Esophagus squamous epithelium (tissue), 5 donors: ENCODE measurements at regions not wholly inside any gene's neighbourhood (a gene's known extent, or its start where the extent isn't known, plus 50 kb on each side); places are given as distances from the start of the nearest gene placed in this dataset.

Experiments
- DNase-seq: peaks from one replicate; lab custom pipeline; 2025; lab: John Stamatoyannopoulos, UW
- H3K27ac ChIP-seq, 4 donors: fragments of 200-600 bp; sonication (generic); one replicate each; pipeline ENCODE4 v1.5.1; 2016 to 2019; ENCODE audit warnings: mild to moderate bottlenecking in 1 of 4
- H3K27me3 ChIP-seq, 4 donors: fragments of 200-600 bp; sonication (generic); 1 replicate in 3 of 4; 2 replicates in 1 of 4; pipeline versions ENCODE4 v1.5.1 to v1.6.0; 2017 to 2021; ENCODE audit warnings: antibody characterized with exemption in 1 of 4
- H3K36me3 ChIP-seq, 3 donors: fragments of 200-600 bp; sonication (generic); one replicate each; pipeline ENCODE4 v1.5.1; 2016 to 2019
- H3K4me1 ChIP-seq, 3 donors: fragments of 200-600 bp; sonication (generic); one replicate each; pipeline ENCODE4 v1.5.1; 2017 to 2019
- H3K4me3 ChIP-seq, 4 donors: fragments of 200-600 bp; sonication (generic); 1 replicate in 3 of 4; 2 replicates in 1 of 4; pipeline ENCODE4 v1.5.1; 2016 to 2019; ENCODE audit warnings: mild to moderate bottlenecking in 2 of 4, moderate library complexity in 1 of 4
- H3K9me3 ChIP-seq, 3 donors: fragments of 200-600 bp; sonication (generic); one replicate each; pipeline ENCODE4 v1.5.1; 2016 to 2019
- POLR2A ChIP-seq, 4 donors: fragments of 450-650 bp; IDR thresholded peaks; one replicate each; pipeline ENCODE4 v1.6.1; 2017; ENCODE audit warnings: antibody characterized with exemption in 4 of 4, mild to moderate bottlenecking in 4 of 4, moderate library complexity in 3 of 4
- WGBS, 2 donors: methylation state at CpG; one replicate each; pipeline ENCODE4 v1.1.5; 2018; 5-methylcytosine and 5-hydroxymethylcytosine counted together
- intact Hi-C: fragments of 100-400 bp; cut with DNase I; formaldehyde crosslinking; loops from one replicate; pipeline ENCODE4 v1.15.0; 2022
- TF ChIP-seq, protein P1 (sequence below), 6 experiments: fragments of 450-650 bp in 4 of 6; fragments of 200-600 bp in 2 of 6; sonication (generic) in 2 of 6; IDR thresholded peaks; one replicate each; pipeline ENCODE4 v1.5.1; 2016 to 2019; ENCODE audit warnings: antibody characterized with exemption in 6 of 6, mild to moderate bottlenecking in 4 of 6, moderate library complexity in 4 of 6
- donor health status: DM: yes; HTN: yes; CAD: no.

DNA sequence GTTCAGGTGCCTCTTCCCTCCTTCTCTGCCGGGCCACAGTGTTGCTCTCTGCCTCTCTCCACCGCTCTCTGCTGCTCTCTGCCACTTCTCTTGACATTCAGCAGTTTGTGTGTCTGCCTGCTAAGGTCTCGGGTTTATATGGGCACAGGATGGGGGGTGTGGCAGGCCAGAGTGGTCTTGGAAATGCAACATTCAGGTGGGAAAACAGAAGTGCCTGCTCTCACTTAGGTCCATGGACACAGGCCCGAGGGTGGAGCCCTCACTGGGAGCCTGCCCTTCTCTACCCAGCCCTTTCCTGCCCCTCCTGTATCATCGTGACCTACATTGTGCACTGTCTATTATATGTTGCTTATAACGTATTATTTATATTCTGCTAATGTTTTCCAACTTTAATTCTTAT is 120.8 kb upstream of the TMEM18 start:
- no peak overlapping the region for H3K4me3 ChIP-seq
- no peaks in the 10 kb centered on the region for H3K27me3 ChIP-seq
- H3K4me1 ChIP-seq, result no peaks in the 10 kb centered on the region
- intact Hi-C loops, result no loop called here
- H3K36me3 ChIP-seq, result no peaks in the 10 kb centered on the region
- no peak for TF ChIP-seq POLR2A (IDR thresholded peaks at IDR 0.05)
- TF ChIP-seq, protein P1, sequence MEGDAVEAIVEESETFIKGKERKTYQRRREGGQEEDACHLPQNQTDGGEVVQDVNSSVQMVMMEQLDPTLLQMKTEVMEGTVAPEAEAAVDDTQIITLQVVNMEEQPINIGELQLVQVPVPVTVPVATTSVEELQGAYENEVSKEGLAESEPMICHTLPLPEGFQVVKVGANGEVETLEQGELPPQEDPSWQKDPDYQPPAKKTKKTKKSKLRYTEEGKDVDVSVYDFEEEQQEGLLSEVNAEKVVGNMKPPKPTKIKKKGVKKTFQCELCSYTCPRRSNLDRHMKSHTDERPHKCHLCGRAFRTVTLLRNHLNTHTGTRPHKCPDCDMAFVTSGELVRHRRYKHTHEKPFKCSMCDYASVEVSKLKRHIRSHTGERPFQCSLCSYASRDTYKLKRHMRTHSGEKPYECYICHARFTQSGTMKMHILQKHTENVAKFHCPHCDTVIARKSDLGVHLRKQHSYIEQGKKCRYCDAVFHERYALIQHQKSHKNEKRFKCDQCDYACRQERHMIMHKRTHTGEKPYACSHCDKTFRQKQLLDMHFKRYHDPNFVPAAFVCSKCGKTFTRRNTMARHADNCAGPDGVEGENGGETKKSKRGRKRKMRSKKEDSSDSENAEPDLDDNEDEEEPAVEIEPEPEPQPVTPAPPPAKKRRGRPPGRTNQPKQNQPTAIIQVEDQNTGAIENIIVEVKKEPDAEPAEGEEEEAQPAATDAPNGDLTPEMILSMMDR (IDR thresholded peaks at IDR 0.05), result no peak
- no peaks in the 10 kb centered on the region for H3K9me3 ChIP-seq
- no peak overlapping the region for H3K27ac ChIP-seq
- DNase-seq, result no peak
- 46 to 68% methylated on average over 5 to 6 of the region's 6 CpGs for WGBS, 2 donors

GRCh38 chr2:797556-797955 is 120.3 kb upstream of the TMEM18 start:
- Histone ChIP-seq H3K27ac (no peak overlapping the region), H3K4me3 (no peak overlapping the region), H3K27me3 (no peaks in the 10 kb centered on the region), H3K9me3 (no peaks in the 10 kb centered on the region), H3K4me1 (no peaks in the 10 kb centered on the region), H3K36me3 (no peaks in the 10 kb centered on the region)
- TF ChIP-seq, protein P1 (IDR thresholded peaks at IDR 0.05), result no peak
- TF ChIP-seq POLR2A (IDR thresholded peaks at IDR 0.05), result no peak
- DNase-seq, result no peak
- intact Hi-C loops, result no loop called here
- 87 to 88% methylated on average over 3 to 7 of the region's 8 CpGs for WGBS, 2 donors

DNA sequence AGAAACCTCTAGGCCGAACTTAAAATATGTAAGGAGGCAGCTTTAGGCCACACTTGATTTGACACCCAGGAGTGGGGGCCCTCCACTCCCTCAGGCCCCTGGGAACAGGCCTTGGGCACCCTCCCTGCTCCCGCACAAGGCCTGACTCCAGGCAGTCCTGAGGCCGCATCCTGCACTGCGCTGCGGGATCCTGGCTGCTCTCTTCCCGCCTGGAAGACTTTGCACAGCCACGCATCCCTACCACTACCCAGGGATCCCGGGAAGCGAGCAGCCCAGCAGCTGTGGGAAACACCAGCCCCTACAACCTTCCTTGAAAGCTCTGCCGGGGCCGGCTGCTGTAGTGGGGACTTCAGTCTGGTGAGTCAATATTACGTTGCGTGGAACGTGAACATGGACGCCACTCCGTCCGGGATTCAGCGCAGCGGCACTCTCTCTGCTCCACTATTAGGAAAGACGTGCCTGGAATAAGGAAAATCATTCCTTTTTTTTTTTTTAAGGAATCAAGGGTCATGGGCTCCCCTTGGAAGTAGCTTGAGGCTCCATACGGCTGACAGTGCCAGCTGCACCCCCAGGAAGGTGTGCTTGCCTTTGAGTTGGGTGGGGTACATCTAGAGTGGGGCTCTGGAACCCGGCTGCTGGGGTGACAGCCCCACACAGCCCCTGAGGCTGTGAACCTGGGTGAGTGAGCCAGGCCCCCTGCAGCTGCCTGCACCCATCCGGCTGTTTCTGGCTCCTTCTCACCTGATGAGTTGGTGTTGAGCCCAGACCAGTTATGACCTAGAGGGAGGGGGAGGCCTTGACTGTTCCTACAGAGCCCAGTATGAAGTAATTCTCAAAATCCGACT is 119.2 kb upstream of the TMEM18 start:
- no peaks in the 10 kb centered on the region for H3K4me1 ChIP-seq
- TF ChIP-seq, protein P1 (IDR thresholded peaks at IDR 0.05), result no peak
- TF ChIP-seq POLR2A (IDR thresholded peaks at IDR 0.05), result no peak
- WGBS, 2 donors, result 74 to 90% methylated on average over 14 to 20 of the region's 24 CpGs
- no peak overlapping the region for H3K4me3 ChIP-seq
- H3K27ac ChIP-seq, result no peak overlapping the region
- H3K9me3 ChIP-seq, result no peaks in the 10 kb centered on the region
- intact Hi-C loops, result no loop called here
- H3K36me3 ChIP-seq, result no peaks in the 10 kb centered on the region
- H3K27me3 ChIP-seq, result no peaks in the 10 kb centered on the region
- DNase-seq, result no peak

- WGBS, 2 donors, result 70 to 80% methylated on average over 16 to 17 of the region's 18 CpGs
- Histone ChIP-seq H3K36me3 (no peaks in the 10 kb centered on the region), H3K4me1 (no peaks in the 10 kb centered on the region), H3K27me3 (no peaks in the 10 kb centered on the region), H3K27ac (no peak overlapping the region), H3K4me3 (no peak overlapping the region), H3K9me3 (no peaks in the 10 kb centered on the region)
- no peak for DNase-seq
- intact Hi-C loops, result no loop called here
- TF ChIP-seq, protein P1 (IDR thresholded peaks at IDR 0.05), result no peak
- no peak for TF ChIP-seq POLR2A (IDR thresholded peaks at IDR 0.05)
These were observed 118.4 kb upstream of the TMEM18 start for GRCh38 chr2:795531-796041.

- Histone ChIP-seq H3K36me3 (no peaks in the 10 kb centered on the region), H3K27me3 (no peaks in the 10 kb centered on the region), H3K9me3 (no peaks in the 10 kb centered on the region), H3K27ac (no peak overlapping the region), H3K4me1 (no peaks in the 10 kb centered on the region), H3K4me3 (no peak overlapping the region)
- 64% methylated on average over 17 to 19 of the region's 19 CpGs for WGBS, 2 donors
- no peak for DNase-seq
- TF ChIP-seq, protein P1 (IDR thresholded peaks at IDR 0.05), result no peak
- TF ChIP-seq POLR2A (IDR thresholded peaks at IDR 0.05), result no peak
- intact Hi-C loops, result no loop called here
These were observed 117.5 kb upstream of the TMEM18 start for GRCh38 chr2:794554-795241.
